RCC 7860 (cell line): ENCODE measurements at regions not wholly inside any gene's neighbourhood (a gene's known extent, or its start where the extent isn't known, plus 50 kb on each side); places are given as distances from the start of the nearest gene placed in this dataset.
"Not testable (repeated sequence)": the region's sequence is repeated elsewhere in the genome, so short reads cannot be mapped to it uniquely, and the experiment has no call there.

ENCODE experiments used
- DNase-seq: peaks from one replicate; pipeline ENCODE4 v3.0.0-alpha.2; 2015; ENCODE audit warnings: low spot score
- FAIRE-seq: peaks from 2 replicates; lab custom pipeline; 2012; peaks lifted over from hg19 to GRCh38; lab: Jason Lieb, UNC

DNA sequence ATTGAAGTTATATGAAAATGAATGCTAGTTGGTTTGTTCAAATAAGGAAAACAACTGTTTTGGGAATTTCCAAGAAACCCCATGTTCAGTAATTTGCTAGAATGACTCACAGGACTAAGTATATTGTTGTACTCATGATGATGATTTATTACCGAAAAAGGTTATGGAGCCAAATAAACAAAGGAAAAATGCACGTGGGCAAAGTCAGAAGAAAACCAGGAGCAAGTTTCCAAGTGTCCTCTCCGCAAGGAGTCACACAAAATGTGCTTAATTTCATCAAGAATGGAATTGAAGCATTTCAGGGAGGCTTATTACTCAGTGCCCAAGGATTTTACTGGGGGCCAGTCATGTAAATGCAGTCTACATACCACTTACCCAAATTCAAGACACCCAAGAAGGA lies 1652.4 kb upstream of the TMEFF2 start:
- no peak for FAIRE-seq
- peak; percentile 13 for DNase-seq

GRCh38 chr2:193845604-193846003 lies 1650.9 kb upstream of the TMEFF2 start:
- DNase-seq (peak; percentile 2), FAIRE-seq (no peak)

GRCh38 chr2:193843675-193844074 lies 1648.9 kb upstream of the TMEFF2 start:
- DNase-seq (peak; percentile 2), FAIRE-seq (no peak)

DNA sequence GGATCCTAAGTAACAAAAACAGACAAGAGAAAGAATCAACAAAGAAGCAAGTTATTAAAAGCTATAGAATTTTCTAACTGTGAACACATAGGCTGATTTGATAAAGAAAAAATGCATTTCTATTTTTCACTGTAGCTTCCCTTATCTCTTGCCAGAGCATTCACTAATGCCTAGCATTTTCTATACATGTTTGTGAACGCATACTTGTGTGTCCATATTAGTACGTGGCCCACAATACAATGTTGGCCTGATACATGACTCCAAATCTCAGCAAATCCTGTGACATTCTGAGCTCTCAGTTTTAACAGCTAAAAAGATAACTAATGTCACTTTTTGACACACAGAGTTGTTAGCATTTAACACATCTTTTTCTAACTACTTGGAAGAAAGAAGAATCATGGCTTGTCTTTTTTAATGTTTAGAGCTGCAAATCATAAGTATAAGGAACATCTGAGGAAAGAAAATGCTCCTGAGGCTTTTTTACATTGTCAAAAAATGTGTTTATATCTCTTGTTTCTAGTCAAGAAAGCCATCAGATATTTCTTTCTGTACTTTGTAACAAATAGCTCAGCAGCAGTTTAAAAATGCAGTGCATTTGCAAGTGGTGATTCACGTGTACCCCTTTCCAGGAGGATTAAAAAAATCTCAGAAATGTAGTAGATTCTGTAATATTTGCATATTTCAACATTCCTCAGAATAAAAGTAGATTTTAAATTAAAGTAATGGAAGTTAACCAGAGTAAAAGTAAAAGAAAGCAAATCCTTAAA lies 1646.8 kb upstream of the TMEFF2 start:
- FAIRE-seq (no peak), DNase-seq (peak; percentile 3)

DNA sequence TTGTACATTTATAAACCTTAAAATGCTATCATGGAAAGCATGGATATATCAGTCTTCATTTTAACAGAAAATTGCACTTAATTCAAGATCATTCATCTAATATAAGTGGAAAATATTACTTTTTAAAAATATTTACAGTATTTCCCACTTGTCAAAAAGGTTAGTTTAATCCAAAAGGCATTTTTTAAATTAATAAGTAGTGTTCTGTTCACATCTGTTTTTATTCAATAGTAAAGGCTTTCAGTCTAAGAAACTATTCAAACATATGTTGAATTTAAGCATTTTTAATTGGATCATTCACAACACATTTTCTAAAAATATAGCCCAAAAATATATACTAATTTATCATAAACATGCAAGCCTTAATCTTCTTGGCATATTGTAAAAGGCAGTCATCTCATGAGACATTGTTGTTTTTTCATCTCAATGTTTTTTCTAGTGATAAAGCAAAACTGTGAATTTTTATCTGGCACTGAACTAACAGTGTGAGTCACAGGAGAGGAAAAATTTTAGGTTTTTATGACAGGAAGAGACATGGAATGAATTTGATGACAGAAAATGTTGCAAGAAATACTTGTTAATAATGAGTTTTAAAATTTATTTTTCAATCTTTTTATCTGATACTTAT lies 1642.5 kb upstream of the TMEFF2 start:
- FAIRE-seq (no peak), DNase-seq (peak; percentile 3)

GRCh38 chr2:193836424-193837006 lies 1641.8 kb upstream of the TMEFF2 start:
- not testable (repeated sequence) for FAIRE-seq

DNA sequence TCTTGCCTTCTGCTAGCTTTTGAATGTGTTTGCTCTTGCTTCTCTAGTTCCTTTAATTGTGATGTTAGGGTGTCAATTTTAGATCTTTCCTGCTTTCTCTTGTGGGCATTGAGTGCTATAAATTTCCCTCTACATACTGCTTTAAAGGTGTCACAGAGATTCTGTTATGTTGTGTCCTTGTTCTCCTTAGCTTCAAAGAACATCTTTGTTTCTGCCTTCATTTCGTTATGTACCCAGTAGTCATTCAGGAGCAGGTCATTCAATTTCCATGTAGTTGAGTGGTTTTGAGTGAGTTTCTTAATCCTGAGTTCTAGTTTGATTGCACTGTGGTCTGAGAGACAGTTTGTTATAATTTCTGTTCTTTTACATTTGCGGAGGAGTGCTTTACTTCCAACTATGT lies 1639.2 kb upstream of the TMEFF2 start:
- not testable (repeated sequence) for FAIRE-seq
- DNase-seq: peak; percentile 80

More at GRCh38 chr2:193836424-193837006, 1641.8 kb upstream of the TMEFF2 start:
- DNase-seq: not testable (repeated sequence)

DNA sequence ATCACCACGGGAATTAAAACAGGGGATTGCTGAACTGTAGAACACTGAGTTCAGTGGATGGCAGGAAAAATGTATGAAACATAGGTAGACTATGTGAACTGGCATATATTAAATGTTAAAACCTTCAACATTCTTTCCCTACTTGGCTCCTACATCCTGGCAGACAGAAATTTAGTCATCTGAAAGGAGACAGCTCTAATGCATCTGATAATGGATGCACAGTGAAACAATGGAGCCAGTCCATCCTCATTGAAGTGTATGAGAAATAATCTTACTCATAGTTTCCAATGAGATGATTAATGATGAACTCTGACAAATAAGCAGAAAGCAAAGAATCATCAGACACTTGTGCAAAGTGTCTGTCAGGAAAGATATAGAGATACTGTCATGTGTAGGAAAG lies 1629.7 kb upstream of the TMEFF2 start:
- DNase-seq (peak; percentile 94), FAIRE-seq (peak; percentile 44)

GRCh38 chr2:193818801-193819499 lies 1624.2 kb upstream of the TMEFF2 start:
- no peak for FAIRE-seq
- DNase-seq: no peak

- no peak for FAIRE-seq
- peak; percentile 1 for DNase-seq
Measured at GRCh38 chr2:193816008-193816407, 1621.3 kb upstream of the TMEFF2 start.

GRCh38 chr2:193810533-193810932 lies 1615.8 kb upstream of the TMEFF2 start:
- FAIRE-seq: no peak
- DNase-seq: peak; percentile 2

GRCh38 chr2:193808877-193809276 lies 1614.1 kb upstream of the TMEFF2 start:
- DNase-seq (peak; percentile 3), FAIRE-seq (no peak)

DNA sequence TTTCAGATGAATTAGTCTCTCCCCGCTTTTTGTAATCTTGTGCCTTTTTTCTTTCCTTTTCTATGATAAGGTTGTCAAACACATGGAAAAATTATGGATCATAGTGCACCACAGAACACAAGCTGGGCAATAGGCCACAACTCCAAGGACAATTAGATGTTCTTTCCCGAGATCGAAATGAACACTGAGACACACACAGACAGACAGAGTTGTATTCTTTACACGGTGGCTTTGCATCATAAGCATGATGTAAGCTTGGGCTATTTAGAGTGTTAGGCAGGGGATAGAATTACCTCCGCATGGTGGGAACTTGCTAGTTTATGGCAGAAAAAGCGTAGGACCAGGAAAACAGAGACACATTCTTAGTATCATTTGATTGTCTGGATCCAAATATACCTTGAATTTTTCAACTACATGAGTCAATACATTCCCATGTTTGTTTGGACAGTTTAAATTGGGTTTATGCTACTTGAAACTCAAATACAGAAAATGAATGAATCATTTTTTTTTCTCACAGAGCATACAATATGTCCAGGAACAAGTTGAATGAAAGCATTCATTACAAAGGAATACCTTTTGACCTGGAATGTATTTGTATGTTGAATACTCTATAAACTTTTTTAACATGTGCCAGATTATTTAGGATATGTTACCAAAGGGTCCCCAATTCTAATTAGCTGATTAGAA lies 1611.5 kb upstream of the TMEFF2 start:
- DNase-seq (peak; percentile 2), FAIRE-seq (no peak)

GRCh38 chr2:193796847-193797246 lies 1602.1 kb upstream of the TMEFF2 start:
- DNase-seq (no peak), FAIRE-seq (no peak)

- DNase-seq: no peak
- FAIRE-seq: no peak
Measured at GRCh38 chr2:193793914-193794313, 1599.2 kb upstream of the TMEFF2 start.

DNA sequence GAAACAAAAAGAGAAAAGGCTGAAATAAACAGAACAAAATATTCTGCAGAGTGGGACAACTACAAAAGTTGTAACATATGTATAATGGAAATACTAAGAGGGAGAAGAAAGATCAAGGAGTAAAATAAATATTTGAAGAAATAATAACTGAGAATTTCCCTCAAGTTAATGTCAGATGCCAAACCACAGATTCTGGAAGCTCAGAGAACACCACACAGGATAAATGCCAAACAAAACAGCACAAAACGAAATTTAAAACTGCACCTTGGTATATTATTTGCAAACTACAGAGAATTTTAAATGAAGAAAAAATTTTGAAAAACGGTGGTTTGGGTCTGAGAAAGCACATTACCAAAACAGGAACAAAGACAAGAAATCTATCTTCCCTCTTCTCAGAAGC lies 1588.9 kb upstream of the TMEFF2 start:
- FAIRE-seq (no peak), DNase-seq (no peak)

GRCh38 chr2:193778293-193778692 lies 1583.6 kb upstream of the TMEFF2 start:
- FAIRE-seq: peak; percentile 21
- DNase-seq: no peak

GRCh38 chr2:193776988-193777387 lies 1582.3 kb upstream of the TMEFF2 start:
- DNase-seq: no peak
- FAIRE-seq: no peak

DNA sequence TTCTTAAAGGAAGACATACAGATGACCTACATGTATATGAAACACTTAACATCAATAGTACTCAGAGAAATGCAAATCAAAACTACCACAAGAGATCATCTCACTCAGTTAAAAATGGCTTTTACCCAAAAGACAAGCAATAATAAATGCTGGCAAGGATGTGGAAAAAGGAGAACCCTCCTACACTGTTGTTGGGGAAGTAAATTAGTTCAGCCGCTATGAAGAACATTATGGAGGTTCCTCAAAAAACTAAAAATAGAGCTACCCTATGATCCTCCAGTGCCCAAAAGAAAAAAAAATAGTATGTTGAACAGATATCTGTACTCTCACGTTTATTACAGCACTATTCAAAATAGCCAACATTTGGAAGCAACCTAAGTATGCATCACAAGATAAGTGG lies 1579.4 kb upstream of the TMEFF2 start:
- DNase-seq: no peak
- no peak for FAIRE-seq

- DNase-seq (no peak), FAIRE-seq (no peak)
Measured at GRCh38 chr2:193751299-193751698, 1556.6 kb upstream of the TMEFF2 start.

- FAIRE-seq: no peak
Measured at GRCh38 chr2:193749485-193749884, 1554.8 kb upstream of the TMEFF2 start.

More at GRCh38 chr2:193749485-193749884, 1554.8 kb upstream of the TMEFF2 start:
- no peak for DNase-seq
